WI38 (cell line): ENCODE measurements at regions not wholly inside any gene's neighbourhood (a gene's known extent, or its start where the extent isn't known, plus 50 kb on each side); places are given as distances from the start of the nearest gene placed in this dataset.

Source experiments
- H3K4me3 ChIP-seq: 2 replicates; pipeline ENCODE4 v1.5.1; 2011; ENCODE audit warnings: low read depth, mild to moderate bottlenecking, control low read depth, low read length
- TF ChIP-seq, protein P1 (sequence below): IDR thresholded peaks from 2 replicates; pipeline ENCODE4 v1.5.1; 2012; ENCODE audit warnings: low read depth, mild to moderate bottlenecking, control low read depth, low read length

DNA sequence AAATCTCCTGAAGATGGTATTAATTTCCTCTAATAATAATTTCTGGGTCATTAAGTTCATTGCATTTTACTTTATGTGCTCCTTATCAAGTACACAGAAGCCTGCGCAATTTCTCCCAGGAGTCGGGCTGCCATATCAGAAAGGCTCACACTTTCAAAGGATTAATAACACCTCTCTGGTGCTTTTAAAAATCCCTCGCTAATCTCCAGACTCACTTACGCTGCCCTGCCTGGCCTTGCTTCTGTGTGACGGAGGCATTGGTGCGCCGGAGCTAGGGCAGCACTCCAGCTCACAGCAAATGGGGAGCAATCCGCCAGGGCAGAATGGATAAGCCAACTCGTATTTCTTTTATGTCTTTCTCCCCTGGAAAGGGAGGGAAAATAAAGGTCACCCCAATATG, 300.8 kb downstream of the EFNB2 start:
- TF ChIP-seq, protein P1, sequence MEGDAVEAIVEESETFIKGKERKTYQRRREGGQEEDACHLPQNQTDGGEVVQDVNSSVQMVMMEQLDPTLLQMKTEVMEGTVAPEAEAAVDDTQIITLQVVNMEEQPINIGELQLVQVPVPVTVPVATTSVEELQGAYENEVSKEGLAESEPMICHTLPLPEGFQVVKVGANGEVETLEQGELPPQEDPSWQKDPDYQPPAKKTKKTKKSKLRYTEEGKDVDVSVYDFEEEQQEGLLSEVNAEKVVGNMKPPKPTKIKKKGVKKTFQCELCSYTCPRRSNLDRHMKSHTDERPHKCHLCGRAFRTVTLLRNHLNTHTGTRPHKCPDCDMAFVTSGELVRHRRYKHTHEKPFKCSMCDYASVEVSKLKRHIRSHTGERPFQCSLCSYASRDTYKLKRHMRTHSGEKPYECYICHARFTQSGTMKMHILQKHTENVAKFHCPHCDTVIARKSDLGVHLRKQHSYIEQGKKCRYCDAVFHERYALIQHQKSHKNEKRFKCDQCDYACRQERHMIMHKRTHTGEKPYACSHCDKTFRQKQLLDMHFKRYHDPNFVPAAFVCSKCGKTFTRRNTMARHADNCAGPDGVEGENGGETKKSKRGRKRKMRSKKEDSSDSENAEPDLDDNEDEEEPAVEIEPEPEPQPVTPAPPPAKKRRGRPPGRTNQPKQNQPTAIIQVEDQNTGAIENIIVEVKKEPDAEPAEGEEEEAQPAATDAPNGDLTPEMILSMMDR, result no peak
- no peak overlapping the region for H3K4me3 ChIP-seq

DNA sequence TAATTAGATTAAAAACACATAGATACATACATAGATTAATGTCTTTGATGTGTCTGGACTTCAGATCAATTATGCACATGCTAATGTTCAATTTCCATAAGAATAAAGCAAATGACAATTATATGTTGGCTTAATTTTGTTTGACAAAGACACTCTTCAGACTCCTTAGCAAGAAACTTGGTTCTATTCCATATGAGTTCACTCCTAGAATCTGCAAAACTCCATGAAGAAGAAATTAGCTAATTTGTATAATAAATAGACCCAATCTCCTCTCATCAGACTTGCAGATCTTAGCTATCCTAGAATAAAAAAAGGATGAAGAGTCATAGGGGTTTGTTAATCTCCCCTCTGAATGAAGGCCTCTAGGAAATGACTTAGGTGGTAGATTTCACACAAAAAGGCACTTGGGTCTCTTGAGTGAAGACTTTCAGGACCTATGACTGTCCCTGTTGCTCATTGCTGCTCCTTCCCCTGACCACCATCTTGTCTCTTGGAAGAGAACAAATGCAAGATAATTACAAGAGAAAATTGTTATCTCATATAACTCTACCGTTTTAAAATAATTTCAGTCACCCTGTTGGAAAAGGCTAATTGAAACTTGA, 302.2 kb downstream of the EFNB2 start:
- H3K4me3 ChIP-seq, result no peak overlapping the region
- TF ChIP-seq, protein P1, result no peak

DNA sequence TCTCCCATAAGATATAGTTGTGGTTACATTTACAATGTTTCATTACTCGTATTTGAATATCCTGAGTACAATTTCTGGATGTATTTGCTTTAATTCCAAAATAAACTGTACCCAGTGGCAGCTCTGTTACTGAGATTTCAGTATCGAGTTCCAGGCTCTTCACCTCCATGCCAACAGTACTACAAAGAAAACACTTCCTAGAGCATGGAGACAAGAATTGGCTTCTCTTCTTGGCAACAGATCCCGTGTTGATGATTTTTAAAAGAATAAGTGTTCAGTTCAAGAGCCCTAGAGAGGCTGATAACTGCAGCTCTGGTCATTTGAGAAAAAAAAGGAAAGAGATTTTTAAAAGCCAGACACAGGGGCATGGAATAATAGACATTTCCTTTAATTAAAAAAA, 302.8 kb downstream of the EFNB2 start:
- H3K4me3 ChIP-seq, result no peak overlapping the region
- TF ChIP-seq, protein P1, result no peak

DNA sequence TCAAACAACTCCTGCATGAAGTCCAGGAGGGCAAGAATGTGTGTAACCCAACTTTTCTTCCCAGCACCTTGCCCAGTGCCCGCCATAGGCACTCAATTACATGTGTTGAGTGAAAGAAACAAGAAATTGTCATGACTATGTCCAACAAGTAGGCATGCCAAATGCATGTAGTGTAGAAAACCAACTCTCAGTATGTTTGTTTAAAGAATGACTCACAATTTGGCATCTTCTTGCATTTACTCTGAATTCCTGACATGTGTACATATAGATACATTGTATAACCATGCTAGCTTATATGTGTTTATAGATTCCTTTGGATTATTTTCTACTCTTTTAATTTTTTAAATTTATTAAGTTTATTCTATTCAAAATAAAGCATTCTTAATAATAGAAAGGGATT, 305.0 kb downstream of the EFNB2 start:
- TF ChIP-seq, protein P1, result no peak
- H3K4me3 ChIP-seq, result no peak overlapping the region

DNA sequence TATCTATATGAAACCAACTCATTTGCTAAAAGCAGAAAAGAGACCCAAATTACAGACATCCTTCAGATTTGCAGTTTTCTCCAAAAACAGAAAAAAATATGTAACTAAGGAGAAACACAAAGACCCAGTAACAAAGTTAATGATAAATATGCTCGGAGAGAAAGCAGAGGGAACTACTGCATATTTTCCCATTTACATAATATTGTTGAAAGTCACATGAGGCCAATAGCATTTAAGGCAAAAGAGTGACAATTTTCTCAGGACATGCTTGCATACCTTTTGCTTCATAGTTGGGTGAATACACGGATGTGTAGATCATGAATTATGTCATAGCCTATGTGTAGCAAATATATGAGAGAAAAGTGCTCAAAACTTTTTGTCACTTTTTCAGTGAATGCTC, 310.3 kb downstream of the EFNB2 start:
- TF ChIP-seq, protein P1, result no peak

DNA sequence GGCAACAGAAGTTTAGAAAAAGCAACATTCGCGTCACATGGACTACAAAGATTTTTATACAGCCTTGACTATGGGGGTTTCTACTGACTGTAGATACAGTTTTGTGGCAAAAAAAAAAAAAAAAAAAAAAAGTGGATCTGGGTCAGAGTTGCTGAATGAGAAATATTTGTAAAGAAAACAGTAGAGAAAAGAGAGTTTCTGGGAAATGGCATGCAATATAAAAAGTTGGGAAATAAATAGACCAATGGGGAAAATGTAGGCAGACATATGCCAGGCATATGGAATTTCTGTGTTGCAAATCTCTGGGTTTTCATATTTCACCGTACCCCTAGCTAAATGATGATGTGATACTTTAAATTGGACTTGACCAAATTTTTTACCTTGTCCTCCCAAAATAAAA, 315.3 kb downstream of the EFNB2 start:
- TF ChIP-seq, protein P1, result no peak
- no peak overlapping the region for H3K4me3 ChIP-seq

More for the DNA sequence above, 310.3 kb downstream of the EFNB2 start:
- H3K4me3 ChIP-seq, result no peak overlapping the region

DNA sequence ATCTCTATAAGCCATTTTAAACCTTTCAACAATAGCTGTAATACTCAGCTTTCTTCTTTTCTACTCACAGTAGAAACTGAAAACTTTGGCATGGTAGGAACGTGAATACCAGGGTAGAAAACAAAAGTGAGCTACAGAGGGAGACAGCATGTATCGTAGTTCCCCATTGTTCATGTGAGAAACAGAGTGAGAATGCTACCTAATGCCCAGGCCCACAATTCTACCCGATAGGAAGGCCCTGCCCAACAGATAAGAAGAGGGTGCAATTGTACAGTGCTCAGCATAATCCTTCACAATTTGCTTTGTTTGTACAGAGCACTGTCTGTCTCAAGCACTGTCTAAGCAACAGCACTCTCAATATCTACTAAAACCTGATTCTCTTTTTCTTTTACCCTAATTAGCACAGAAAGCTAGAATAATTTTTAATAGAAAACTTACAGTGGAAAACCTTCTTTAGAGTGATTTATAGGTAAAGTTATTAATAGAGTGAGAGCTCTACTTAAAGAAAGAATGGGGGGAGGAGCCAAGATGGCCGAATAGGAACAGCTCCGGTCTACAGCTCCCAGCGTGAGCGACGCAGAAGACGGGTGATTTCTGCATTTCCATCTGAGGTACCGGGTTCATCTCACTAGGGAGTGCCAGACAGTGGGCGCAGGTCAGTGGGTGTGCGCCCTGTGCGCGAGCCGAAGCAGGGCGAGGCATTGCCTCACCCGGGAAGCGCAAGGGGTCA, 322.3 kb downstream of the EFNB2 start:
- H3K4me3 ChIP-seq, result no peak overlapping the region
- TF ChIP-seq, protein P1, result no peak
